ENCODE measurements at regions not wholly inside any gene's neighbourhood (a gene's known extent, or its start where the extent isn't known, plus 50 kb on each side); places are given as distances from the start of the nearest gene placed in this dataset.

DNA sequence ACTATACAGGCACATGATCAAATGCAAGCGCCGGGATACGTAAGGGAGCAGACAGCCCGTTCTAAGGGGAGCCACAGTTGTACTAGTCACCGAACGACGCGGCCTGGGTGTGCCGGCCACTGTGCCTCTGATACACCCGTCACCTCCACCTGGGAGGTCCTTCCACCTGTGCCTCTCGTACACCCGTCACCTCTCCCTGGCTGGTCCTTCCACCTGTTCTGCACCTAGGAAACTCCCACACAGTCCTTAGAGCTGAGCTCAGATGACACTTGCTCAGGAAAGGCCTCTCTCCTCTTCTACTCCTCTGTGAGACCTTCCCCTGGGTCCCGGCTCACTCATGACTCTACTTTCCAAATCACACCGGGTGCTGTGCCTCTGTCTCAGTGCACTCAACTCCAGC, 245.0 kb downstream of the TTLL2 start:
- DNase-seq: no peak

DNA sequence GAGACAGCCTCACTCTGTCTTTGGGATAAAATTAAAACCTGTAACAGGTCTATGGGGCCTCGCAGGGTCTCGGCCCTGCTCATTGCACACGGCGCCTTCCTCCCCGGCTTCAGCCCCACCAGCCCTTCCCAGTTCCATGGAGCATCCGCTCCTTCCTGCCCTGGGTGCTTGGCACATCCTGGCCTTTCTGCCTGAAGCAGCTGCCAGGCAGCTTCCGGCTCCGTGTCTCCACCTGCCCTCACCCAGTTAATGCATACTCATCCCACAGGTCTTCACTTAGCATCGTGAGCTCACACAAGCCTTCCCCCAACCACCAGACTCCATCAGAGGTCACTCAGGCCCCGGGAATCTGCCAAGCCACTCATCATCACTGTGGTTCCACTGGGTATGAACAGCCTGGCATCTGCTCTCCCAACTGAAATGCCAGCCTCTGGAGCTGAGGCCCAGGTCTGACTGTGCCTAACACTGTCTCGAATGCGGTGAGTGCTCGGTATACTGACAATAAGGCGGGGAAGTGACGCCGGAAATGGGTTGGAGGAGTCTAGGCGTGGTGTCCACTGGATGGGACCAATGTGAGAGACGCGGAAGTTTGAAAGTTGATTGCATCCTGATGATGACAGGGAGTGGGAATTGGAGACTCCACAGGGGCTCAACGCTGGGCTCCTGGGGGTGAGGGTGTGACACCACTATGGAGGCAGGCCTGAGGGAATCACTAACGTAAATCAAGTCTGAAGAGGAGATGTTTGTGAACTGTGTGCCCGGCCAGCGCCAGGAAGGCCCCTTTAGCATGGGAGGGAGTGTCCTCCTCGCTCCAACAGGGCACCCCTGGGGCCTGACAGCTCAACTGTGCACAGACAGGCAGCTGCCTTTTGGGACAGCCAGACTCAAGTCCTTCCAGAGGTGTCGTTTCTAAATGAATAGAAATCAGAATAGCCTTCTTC, 245.8 kb downstream of the TTLL2 start:
- no peak for DNase-seq

DNA sequence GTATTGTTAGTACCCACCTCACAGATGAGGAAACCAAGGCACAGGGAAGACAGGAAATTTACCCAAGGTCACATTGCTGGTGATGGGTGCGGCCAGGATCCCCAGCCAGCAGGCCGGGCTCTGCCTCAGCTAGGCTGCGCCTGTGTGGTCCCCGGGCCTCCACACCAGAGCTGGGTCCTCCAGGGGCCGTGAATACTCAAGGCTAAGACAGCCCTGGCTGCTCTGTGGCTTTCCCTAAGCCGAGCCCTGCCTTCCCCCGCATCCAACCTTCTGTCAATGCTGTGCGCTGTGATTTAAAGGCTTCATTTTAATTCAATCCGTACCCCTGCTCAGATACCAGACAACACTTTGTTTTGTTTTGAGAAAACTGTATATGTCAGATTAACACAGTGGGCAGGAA, 246.7 kb downstream of the TTLL2 start:
- no peak for DNase-seq

DNA sequence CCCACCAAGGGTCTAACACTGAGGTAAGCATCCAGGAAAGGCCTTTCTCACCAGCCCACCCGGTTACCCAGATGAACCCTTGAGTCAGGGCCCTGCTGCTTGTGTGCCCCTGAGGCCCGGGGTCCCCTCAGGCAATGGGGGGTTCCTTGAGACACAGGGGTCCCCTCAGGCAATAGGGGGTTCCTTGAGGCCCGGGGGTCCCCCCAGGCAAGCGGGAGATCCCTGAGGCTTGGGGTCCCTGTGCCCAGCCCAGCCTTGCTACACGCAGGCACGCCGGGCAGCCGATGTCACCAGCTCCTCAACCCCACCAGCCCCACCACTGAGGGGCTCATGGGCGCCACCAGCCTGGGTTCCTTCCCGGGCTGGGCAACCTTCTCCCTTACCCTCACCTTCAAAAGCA, 247.2 kb downstream of the TTLL2 start:
- DNase-seq: no peak

DNA sequence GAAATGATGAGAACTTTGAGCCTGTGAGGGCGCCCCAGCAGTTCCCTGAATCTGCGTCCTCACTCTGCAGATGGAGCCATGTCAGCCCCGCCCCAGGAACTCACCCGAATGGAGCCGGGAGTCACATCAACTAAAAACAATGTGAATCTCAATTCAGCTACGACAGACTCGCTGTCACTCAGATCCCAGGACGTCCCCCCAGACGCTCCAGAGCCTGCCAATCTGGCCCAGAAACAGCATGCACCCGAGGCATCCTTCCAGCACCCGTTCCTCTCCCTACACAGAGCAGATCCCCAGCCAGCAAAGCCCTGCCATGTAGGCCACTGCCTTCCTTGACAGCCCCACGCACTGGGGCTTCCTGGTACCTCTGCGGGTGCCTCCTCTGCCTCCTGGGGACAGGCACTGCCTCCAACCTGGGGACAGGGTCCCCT, 248.0 kb downstream of the TTLL2 start:
- DNase-seq: no peak

DNA sequence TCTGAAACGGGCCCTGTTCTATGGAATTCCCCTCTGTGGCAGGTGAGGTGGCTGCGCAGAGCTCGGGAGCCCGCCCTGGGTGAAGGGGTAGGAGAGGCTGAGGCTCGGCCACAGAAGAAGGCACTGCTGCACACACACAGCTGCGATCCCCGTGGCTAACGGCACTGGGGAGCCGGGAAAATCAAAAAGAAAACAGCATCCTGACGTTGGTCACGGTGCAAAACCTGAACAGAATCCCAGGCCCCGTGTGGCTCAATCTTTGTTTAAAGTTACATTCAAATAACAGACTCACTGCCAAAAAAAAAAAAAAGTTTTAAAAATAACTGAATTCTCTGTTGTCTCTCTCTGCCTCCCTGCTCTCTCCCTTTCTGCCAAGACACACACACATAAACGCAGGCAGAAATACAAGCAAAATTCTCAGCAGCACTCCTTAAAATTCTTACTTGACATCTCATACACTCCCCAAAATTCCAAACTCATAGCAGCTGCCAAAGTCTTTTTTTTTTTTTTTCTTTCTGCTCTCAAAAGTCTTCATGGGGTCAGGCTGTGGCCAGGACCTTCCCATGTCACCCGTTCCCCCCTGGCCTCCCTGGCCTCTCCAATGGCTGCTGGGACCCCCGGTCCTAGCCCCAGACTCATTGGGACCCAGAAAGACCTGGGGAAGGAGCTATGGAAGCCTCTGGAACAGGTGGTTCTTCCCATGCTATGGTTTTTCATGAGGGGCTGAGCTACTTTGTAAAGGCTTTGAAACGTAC, 248.8 kb downstream of the TTLL2 start:
- DNase-seq: no peak

DNA sequence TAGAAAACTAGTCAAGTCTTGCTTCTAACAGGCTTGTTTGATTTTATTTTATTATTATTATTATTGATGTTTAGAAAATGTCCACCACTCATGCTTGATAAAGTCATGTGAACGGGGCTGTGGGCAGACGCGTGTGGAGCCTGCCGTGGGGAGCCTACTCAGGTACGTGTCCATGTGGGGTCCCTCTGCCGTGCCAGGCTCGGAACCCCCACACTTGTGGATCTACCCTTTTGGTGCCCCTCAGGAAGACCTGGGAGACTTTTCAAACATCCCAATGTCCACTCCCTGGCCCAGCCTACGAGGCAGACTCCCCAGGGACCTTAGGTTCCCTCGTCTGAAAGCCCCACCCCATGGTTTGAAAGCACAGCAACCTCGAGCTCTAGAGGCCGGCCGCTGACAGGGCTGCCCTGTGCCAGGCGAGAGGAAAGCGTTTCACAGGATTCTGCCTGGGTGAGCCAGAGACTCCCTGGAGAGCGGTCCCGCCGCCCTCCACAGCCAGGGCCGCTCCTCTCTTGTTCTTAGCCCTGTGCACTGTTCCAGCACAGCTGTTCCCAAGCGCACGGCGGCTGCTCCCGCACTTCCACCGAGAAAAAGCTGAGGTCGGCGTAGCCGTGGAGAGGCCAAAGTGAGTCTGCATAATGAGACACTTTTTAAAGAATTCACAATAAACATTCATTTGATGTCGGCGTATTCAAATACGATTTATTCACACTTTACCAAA, 249.7 kb downstream of the TTLL2 start:
- no peak for DNase-seq

DNA sequence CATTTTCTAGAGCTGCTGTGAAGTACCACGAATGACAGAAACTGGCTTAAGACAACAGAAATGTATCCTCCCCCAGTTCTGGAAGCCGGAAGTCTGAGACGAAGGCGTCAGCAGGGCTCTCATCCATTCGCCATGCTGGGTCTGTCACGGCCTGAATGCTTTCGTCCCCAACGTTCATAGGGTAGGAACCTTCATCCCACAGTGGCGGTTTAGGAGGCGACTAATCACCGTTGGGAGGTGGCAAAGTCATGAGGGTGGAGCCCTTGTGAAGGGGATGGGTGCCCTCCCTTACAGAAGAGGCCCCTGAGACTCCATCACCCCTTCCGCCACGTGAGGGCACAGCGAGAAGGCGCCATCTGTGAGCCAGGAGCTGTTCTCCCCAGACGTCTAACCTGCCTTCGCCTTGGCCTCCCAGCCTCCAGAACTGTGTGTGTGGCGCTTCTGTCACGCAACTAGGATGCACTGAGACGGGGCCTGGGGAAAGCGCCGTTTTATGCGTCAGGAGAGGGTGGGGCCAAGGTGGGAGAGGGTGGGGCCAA, 250.3 kb downstream of the TTLL2 start:
- DNase-seq: no peak

DNA sequence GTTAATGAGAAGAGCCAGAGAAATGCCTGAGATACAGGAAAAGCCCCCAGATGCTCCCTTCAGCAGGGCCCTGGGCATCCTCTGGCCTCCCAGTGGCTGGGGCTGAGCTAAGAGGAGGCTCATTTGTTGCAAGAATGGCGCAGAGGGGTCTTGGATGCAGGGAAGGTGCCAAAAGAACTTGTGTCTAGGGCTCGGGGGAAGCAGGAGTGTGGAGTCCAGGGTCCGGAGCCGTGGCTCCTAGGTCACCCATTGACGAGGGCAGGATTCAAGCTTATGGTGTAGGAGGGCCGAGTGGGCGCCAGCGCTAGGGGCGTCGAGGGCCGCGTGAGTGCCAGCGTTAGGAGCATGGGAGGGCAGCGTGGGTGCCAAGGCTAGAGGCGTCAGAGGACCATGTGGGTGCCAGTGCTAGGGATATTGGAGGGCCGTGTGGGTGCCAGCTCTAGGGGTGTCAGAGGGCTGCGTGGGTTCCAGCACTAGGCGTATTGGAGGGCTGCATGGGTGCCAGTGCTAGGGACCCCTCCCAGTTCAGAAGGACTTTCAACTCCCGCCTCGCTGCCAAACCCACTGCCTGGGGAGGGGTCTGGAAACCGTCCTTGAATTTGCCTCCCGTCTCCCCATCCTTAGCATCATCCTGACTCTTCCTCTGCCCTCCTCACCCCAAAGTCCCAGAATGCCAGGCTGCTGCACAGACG, 250.5 kb upstream of the AFDN start:
- no peak for DNase-seq

DNA sequence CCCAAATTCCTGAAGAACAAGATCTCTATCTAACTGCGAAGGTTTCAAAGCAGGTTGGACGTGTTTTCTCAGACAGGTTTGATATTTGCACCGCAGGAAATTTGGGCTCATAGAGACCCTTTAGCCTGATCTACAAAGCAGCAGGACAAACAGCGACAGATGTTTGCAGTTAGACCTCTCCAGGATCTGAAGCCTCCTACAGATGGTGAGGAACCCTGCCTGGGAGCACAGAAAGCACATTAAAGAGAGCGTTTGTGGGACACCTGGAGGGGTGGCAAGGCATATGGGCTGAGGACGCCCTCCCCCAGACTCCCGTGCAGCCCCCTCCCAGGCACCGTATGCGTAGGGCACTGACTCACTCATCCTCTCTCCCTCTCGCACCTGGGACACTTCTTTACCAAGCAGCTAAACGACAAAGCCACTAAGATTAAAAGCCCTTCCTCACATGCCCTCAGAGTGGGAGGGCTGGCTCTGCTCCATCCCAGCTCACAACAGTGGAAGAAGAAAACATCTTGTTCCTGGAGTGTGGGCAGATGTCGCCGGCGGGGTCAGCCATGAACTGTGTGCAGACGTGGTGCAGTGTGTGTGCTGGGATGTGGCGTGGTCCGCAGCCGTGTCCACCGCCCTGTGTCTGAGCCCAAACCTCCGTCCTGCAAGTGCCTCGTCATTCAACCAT, 249.7 kb upstream of the AFDN start:
- DNase-seq: no peak

DNA sequence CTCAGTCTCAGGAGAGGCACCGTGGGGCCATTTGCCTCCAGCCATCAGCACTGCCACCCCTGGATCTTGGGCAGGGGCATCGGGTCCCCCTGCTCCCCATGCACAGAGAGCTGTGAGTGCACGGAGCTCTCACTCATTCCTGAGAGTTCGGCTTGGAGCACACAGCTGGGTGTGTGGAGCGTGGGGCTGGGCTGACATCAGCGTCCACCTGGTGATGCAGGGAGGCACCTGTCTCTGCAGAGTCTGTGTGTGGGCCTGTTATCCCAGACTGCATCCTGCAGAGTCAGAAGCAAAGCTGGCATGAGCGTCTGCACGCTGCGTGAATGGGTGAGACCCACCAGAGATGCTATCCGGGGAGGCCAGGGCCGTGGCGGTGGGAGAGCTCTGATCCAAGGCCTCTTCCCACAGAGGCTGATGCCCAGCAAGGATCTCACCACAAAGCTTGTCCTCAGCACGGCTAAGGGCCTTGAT, 248.8 kb upstream of the AFDN start:
- no peak for DNase-seq

DNA sequence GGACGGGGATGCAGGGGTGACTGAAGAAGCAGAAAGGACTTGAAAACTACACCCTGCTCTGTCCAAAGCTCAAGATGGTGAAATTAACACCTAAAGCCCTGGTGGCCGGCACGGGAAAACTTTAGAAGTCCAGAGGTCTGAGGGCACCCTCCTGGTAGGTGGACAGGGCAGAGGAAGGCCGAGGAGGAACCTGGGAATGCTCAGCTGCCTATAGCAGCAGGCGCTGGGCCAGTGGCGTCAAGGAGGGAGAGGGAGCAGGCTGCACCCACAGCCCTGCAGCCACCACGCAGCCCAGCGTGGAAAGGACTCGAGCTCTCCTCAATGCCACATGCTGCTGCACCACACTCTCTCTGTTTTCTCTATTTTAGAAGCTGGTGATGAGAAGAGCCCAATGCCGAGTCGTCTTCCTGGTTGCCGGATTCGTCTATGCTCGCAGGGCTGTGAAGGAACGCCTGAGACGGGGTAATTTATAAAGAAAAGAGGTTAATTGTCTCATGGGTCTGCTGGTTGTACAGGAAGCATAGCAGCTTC, 248.3 kb upstream of the AFDN start:
- no peak for DNase-seq

DNA sequence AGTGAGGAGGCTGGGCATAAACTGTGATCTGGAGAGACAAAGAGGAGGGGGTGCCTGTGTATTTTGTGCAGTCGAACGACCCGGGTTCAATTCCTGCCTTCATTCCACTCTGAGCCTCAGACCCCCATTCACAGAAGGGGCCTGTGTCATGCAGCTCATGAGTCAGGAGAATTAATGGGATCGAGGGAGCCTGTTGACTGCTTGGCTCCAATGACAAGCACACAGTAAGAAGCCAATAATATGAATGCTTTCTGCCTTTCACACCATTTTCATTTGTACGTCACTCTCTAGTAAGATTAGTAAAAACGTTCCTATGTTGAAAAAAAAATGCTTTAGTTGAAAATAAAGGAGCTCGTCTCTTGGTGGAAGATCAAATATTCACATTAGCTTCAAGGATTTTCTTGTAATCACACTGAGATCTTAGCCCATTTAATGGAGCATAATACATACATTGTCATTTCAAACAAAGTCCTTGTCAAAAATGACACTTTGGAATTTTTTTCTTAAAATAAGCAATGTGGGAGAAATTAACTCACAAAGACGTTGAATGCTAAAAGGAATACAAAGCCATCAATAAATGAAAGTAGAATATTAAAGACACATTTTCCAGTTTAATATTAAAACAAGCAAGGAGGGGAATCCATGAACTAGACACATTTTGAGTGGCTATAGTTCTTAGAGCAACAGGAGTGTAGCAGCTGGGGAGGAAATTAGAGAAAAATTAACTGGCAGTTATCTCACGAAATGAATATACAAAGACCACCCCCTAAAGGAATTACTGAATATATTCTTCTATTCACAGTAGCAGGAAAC, 246.7 kb upstream of the AFDN start:
- DNase-seq: no peak

DNA sequence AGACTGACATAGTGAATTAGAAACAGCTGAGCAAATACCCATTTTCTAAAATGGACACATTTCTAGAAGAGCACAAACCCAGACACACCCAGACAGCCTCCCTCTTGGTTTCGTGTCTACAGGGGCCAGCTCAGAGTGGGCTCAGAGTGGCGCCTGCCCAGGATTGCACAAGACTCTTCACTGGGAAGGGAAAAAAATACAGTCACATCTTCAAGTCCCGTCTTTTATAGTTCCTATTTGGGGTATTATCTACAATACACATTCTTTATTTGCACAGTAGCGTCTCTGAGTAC, 246.1 kb upstream of the AFDN start:
- DNase-seq: no peak

DNA sequence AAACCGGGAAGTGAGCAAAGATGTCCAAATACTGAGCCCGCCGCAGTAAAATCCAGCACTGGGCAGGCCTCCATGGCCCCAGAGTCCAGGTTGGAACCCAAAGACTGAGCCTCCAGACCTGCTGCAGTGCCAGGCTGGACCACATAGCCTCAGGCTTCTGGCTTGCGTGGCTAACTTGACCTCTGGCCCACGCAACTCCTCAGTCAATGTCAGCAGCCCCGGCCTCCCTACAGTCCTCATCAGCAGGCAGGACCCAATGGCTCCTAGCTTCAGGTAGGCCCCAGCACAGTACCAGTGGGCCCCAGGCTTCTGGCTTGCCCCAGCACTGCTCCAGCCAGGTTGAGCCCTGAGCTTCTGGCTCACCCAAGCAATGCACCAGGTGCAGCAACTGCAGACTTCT, 245.1 kb upstream of the AFDN start:
- no peak for DNase-seq

DNA sequence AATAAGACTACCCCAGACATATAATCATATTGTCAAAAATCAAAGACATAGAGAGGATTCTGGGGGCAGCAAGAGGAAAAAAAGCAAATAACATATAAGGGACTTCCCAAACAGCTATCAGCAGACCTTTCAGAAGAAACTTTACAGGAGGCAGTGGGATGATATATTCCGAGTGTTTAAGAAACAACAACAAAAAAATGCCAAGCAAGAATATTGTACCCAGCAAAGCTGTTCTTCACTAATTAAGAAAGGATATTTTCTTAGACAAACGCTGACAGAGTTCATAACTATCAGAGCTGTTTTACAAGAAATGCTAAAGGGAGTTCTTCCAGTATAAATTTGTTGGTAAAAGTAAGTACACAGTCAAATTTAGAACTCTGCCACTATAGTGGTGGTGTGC, 243.3 kb upstream of the AFDN start:
- DNase-seq: no peak

DNA sequence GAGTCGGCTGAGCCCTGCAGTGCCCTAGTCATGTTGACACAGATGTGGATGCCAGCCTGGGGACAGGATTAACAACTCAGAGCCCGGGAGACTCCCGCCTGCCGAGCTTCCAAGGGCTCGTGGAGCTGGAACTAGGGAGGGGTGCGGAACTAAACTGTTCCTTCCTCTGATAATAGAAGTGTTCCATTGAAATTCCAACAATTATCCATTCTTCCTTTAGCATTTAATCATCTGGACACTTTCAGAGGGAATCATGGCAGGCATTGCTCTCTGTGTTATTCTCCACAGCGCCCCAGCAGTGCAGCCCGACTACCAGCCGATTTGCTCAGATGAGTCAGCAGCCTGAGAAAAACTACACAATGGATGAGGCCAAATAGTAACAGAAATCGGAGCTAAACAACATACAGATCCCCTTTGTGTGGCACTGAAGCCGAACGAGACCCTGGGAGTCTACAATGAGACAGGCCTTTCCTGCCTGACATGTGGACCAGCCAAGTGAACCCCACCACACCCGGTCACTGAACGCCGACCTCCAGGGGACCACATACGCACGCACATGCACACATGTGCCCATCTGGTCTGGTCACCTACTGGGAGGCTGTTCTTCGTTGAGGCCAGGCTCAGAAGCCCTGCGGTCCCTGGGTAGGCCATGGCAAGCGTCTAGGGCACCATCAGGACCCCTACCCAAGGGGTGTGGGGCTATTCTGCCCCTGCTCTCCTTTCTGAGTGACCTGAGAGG, 238.4 kb upstream of the AFDN start:
- no peak for DNase-seq

DNA sequence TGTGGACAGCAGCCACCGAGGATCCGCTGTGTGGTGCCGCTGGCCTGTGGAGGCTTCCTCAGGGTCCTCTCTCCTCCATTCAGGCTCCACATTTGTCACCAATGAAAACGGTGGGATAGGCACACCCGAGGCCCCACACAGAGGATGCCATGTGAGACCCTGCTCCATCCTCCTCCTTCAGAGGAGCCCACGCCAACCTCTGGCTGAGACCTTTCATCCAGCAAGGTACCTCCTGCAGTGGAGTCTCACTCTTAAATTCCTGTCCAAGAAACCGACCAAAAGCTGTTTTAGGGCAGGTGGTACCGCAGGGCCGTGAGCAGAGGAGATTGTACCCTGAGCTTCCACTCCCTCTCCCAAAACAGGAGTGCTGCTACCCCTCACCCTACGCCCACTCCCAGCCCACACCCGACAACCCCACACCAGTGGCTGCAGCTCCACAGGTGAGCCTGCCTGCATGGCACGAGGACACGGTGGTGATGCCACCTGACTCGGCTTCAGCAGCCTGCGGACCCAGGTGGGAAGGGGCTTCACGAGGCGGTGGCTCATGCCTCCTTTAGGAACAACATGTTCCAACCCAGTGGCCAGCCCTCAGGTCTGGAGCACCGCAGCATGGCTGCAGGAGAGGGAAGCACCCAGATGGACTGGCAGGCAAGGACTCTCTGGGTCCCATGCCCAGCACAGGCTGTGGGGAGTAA, 237.6 kb upstream of the AFDN start:
- DNase-seq: no peak

DNA sequence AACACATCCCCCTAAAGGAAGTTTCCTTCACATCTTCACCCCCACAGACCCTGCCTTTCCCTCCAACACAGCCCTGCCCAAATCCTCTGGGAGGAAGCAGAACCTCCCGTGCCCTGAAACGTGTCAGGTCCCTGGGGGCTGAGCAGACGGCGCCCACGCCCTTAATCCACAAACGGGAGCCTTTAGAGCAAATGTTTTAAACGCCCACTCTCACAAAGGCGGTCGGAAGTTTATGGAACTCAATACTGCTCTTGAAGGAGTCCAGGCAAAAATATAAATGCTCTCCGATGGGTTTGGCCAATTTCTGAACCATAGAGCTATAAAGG, 237.1 kb upstream of the AFDN start:
- DNase-seq: no peak

DNA sequence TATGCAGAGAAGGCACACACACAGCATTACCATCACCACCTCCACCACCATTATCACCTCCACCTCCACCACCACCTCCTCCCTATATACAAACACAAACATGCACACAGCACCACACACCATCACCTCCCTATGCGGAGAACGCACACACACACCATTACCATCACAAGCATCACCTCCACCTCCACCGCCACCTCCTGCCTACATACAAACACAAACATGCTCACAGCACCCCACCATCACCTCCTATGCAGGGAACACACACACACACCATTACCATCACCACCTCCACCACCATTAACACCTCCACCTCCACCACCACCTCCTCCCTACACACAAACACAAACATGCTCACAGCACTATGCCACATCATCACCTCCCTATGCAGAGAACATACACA, 236.5 kb upstream of the AFDN start:
- DNase-seq: no peak
